CD4-positive, alpha-beta T cell (primary cell): ENCODE measurements at regions not wholly inside any gene's neighbourhood (a gene's known extent, or its start where the extent isn't known, plus 50 kb on each side); places are given as distances from the start of the nearest gene placed in this dataset.

Experiments
- ATAC-seq: fragments of 200-7000 bp; cut with Tn5 transposase; one replicate; pipeline ENCODE4 v1.10.0; 2022; ENCODE audit warnings: mild to moderate bottlenecking; ENCODE audit not compliant: poor library complexity
- CTCF ChIA-PET: fragments of 350-600 bp; sonication (Branson Sonifier 250); formaldehyde crosslinking; loops from one replicate; lab custom pipeline; 2021; ENCODE audit warnings: antibody characterized with exemption, inconsistent platforms; lab: Charles Lee
- POLR2A ChIA-PET: fragments of 350-600 bp; sonication (Branson Sonifier 250); formaldehyde crosslinking; loops from one replicate; lab custom pipeline; 2021; ENCODE audit warnings: antibody characterized with exemption, inconsistent platforms; lab: Charles Lee
- DNase-seq, 14 experiments: peaks; one replicate each; pipeline ENCODE4 v3.0.0-alpha.2; 2013 to 2020; ENCODE audit warnings: mixed read lengths in 2 of 14
- H3K27ac ChIP-seq, 2 donors: one replicate each; pipeline versions ENCODE4 v1.5.1 to v1.7.0; 2013; ENCODE audit warnings: low read length in 2 of 2, low read depth in 1 of 2, mild to moderate bottlenecking in 1 of 2
- H3K27me3 ChIP-seq, 2 experiments: 1 replicate in 1 of 2; 2 replicates in 1 of 2; pipeline versions ENCODE4 v1.6.1 to v1.7.0; 2013; ENCODE audit warnings: low read length in 2 of 2, control low read depth in 1 of 2, mild to moderate bottlenecking in 1 of 2, moderate library complexity in 1 of 2; ENCODE audit not compliant: insufficient read depth in 2 of 2, control insufficient read depth in 1 of 2
- H3K36me3 ChIP-seq: one replicate; pipeline ENCODE4 v1.6.1; 2013; ENCODE audit warnings: low read length, control low read depth; ENCODE audit not compliant: insufficient read depth
- H3K4me1 ChIP-seq: one replicate; pipeline ENCODE4 v1.6.1; 2013; ENCODE audit warnings: low read length, control low read depth; ENCODE audit not compliant: insufficient read depth
- H3K4me3 ChIP-seq: one replicate; pipeline ENCODE4 v1.5.1; 2013; ENCODE audit warnings: mild to moderate bottlenecking, low read length, moderate library complexity
- H3K9me3 ChIP-seq, 2 experiments: 1 replicate in 1 of 2; 2 replicates in 1 of 2; pipeline versions ENCODE4 v1.6.1 to v1.7.0; 2013; ENCODE audit warnings: low read length in 2 of 2, mild to moderate bottlenecking in 2 of 2, control low read depth in 1 of 2, moderate library complexity in 1 of 2; ENCODE audit not compliant: control insufficient read depth in 1 of 2, insufficient read depth in 1 of 2
- H3K27ac Mint-ChIP-seq: one replicate; pipeline ENCODE4 v1.8.0; 2020; ENCODE audit warnings: mixed read lengths
- H3K27me3 Mint-ChIP-seq: one replicate; pipeline ENCODE4 v1.8.0; 2021; ENCODE audit warnings: mixed read lengths
- H3K36me3 Mint-ChIP-seq: one replicate; pipeline ENCODE4 v1.8.0; 2021; ENCODE audit warnings: low read depth, mixed read lengths
- H3K4me1 Mint-ChIP-seq: one replicate; pipeline ENCODE4 v1.8.0; 2021; ENCODE audit warnings: low read depth, mixed read lengths
- H3K4me3 Mint-ChIP-seq: one replicate; pipeline ENCODE4 v1.8.0; 2020; ENCODE audit warnings: mild to moderate bottlenecking, mixed read lengths
- H3K9me3 Mint-ChIP-seq: one replicate; pipeline ENCODE4 v1.8.0; 2020; ENCODE audit warnings: mixed read lengths
- CTCF ChIP-seq: fragments of 200-600 bp; IDR thresholded peaks from one replicate; pipeline ENCODE4 v1.8.0; 2022; ENCODE audit warnings: antibody characterized with exemption, mild to moderate bottlenecking
- intact Hi-C, 2 experiments: fragments of 100-400 bp; cut with DNase I in 1 of 2; cut with micrococcal nuclease in 1 of 2; formaldehyde crosslinking; loops; one replicate each; pipeline versions ENCODE4 v1.15.1 to v1.9.0; 2023 to 2025; cut with DNase I, micrococcal nuclease

DNA sequence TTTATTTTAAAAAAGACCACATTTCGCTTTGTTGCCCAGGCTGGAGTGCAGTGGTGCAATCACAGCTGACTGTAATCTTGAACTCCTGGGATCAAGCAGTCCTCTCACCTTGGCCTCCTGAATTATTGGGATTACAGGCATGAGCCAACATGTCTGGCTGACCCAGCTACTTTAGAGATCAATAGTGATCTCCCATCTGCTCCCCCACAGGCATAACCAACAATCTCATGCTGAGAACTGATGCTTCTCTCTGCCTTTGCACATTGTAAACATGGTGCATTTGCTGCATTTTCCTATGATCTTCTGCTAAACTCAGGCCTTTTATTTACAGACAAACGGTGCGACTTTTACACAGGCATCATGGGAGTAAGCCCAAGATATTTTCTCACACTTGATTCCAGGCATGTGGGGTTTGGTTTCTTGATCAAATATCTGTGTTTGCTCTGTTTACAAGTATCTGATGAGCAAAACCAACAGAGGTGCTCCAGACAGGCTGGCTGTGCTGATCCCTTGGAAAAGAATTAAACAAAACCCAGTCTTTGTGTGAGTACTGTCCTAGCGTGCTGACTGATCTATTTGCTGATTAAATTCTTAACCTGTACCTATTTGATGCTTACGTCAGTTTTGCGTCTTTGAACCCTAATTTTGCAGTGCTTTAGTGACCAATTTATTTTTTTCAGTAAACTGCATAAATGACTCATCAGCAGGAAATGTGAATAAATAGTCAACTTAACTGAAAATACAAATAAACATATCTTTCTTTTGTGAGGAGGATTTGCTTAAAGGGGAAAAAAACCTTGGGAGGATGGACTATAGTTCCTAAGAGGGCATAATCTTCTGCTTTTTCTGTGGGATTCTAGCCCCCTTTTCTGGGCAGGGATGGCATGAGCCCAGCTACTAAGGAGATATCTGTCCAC, 191.7 kb upstream of the NR3C1 start:
- POLR2A ChIA-PET: no interaction called here
- H3K27me3 Mint-ChIP-seq: no peaks in the 10 kb centered on the region
- peak; percentile 37 for ATAC-seq

GRCh38 chr5:143593723-143594122, 190.2 kb upstream of the NR3C1 start:
- TF ChIP-seq CTCF: no peak
- no peaks in the 10 kb centered on the region for H3K27me3 ChIP-seq
- POLR2A ChIA-PET: no interaction called here
- H3K36me3 ChIP-seq: no peaks in the 10 kb centered on the region
- CTCF ChIA-PET: interaction anchor here (0.5 kb wide), 1 partner anchor 49 kb away, joined by 3 read pairs; no protein-coding TSS in a partner anchor
- ATAC-seq (no peak), DNase-seq (no peak)
- Mint-ChIP-seq H3K36me3 (no peaks in the 10 kb centered on the region), H3K27ac (no peak overlapping the region), H3K4me3 (no peak overlapping the region), H3K27me3 (no peaks in the 10 kb centered on the region), H3K9me3 (peaks cover 2% of the 10 kb centered on the region), H3K4me1 (no peaks in the 10 kb centered on the region)
- no peak overlapping the region for H3K4me3 ChIP-seq
- no peaks in the 10 kb centered on the region for H3K4me1 ChIP-seq
- no peaks in the 10 kb centered on the region for H3K9me3 ChIP-seq
- no peak overlapping the region for H3K27ac ChIP-seq
- intact Hi-C loops: no loop called here

More for the DNA sequence above, 191.7 kb upstream of the NR3C1 start:
- no peak overlapping the region for H3K27ac Mint-ChIP-seq
- no peaks in the 10 kb centered on the region for H3K27me3 ChIP-seq
- H3K9me3 Mint-ChIP-seq: peaks cover 2% of the 10 kb centered on the region
- peak in 1 of 14 experiments; percentile 16 for DNase-seq
- H3K36me3 ChIP-seq: no peaks in the 10 kb centered on the region
- no peak overlapping the region for H3K4me3 Mint-ChIP-seq
- no peak overlapping the region for H3K27ac ChIP-seq
- H3K36me3 Mint-ChIP-seq: no peaks in the 10 kb centered on the region
- no peak for TF ChIP-seq CTCF
- H3K4me3 ChIP-seq: no peak overlapping the region
- H3K4me1 Mint-ChIP-seq: no peaks in the 10 kb centered on the region
- no peaks in the 10 kb centered on the region for H3K9me3 ChIP-seq
- intact Hi-C loops: no loop called here
- H3K4me1 ChIP-seq: no peaks in the 10 kb centered on the region
- CTCF ChIA-PET: no interaction called here

- intact Hi-C loops: no loop called here
- Histone ChIP-seq H3K27me3 (no peaks in the 10 kb centered on the region), H3K27ac (no peak overlapping the region), H3K4me3 (no peak overlapping the region), H3K36me3 (no peaks in the 10 kb centered on the region), H3K9me3 (no peaks in the 10 kb centered on the region), H3K4me1 (no peaks in the 10 kb centered on the region)
- peak in 2 of 14 experiments; percentile 33 to 46 for DNase-seq
- H3K4me1 Mint-ChIP-seq: no peaks in the 10 kb centered on the region
- CTCF ChIA-PET: interaction anchor here (0.7 kb wide), 1 partner anchor 39 kb away, joined by 4 read pairs; no protein-coding TSS in a partner anchor
- H3K9me3 Mint-ChIP-seq: peaks cover 2% of the 10 kb centered on the region
- H3K4me3 Mint-ChIP-seq: no peak overlapping the region
- no peak for ATAC-seq
- POLR2A ChIA-PET: no interaction called here
- TF ChIP-seq CTCF: no peak
- H3K36me3 Mint-ChIP-seq: no peaks in the 10 kb centered on the region
- H3K27ac Mint-ChIP-seq: no peak overlapping the region
- no peaks in the 10 kb centered on the region for H3K27me3 Mint-ChIP-seq
Measured at GRCh38 chr5:143592648-143593047, 189.2 kb upstream of the NR3C1 start.
